GM04503 (cell line): ENCODE measurements at regions not wholly inside any gene's neighbourhood (a gene's known extent, or its start where the extent isn't known, plus 50 kb on each side); places are given as distances from the start of the nearest gene placed in this dataset.
A peak's percentile ranks its signal among the peaks of the same experiment; 100 is the strongest.
"Not testable (repeated sequence)": the region's sequence is repeated elsewhere in the genome, so short reads cannot be mapped to it uniquely, and the experiment has no call there.

Experiments used
- DNase-seq: peaks from one replicate; pipeline ENCODE4 v3.0.0-alpha.2; 2012; ENCODE audit warnings: low read depth

- peak; percentile 17 for DNase-seq
Measured at GRCh38 chr3:21237638-21238037, 513.4 kb downstream of the ZNF385D start.

GRCh38 chr3:21235491-21235890, 515.5 kb downstream of the ZNF385D start:
- DNase-seq, result no peak

DNA sequence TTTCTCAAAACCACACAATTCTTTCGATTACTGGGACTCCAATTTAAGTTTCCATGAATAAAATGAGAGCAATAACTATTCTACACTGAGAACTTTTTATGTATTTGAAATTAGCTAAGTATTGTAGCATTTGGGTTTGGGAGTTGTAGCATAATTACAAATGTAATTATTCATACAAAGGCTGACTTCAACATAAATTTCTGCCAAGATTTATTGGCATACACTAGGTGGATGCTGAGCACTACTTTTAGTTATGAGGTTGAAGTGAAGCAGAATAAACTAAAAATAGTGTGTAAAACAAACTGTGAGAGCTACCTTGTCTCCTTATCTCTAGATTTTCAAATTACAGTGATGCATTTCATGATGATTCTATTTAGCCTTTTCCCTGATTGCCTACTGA, 516.1 kb downstream of the ZNF385D start:
- DNase-seq, result no peak

GRCh38 chr3:21229426-21230135, 521.4 kb downstream of the ZNF385D start:
- DNase-seq, result no peak

DNA sequence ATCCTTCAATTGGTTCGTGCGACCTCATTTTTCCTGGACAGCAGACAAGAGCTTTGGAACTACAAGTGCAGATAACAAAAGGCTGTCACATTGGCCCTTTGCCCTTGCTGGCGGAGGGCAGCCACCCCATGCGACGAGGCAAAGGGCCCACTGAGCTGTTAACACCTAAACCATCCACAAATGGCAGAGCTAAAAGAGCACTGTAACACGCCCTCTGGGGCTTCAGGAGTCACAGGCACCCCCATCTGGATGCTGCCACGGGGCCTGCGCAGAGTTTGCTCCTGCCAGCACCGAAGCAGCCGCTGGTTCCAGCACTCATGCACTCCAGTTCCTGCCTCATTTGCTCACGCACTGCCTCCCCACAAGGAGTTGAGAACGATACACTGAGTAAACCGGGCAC, 524.9 kb downstream of the ZNF385D start:
- no peak for DNase-seq

GRCh38 chr3:21220944-21221343, 530.1 kb downstream of the ZNF385D start:
- no peak for DNase-seq

DNA sequence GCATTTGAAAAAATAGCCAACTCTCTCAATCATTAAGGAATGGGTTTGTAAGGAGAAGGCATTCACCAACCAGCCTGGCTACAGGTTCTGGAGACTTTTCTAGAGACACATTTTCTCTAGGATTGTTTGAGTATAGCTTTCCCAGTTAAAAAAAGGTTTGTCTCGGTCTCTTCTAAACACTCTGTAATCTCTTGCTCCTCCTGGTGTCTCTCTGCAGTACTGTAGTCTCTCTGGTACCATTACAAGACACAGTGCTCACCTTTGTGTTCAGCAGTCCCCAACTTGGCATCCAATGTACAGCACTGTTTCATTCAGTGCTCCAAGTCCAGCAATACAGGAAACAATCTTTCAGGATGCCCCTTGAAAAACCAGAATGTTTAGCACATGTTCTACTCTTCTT, 534.4 kb downstream of the ZNF385D start:
- no peak for DNase-seq

- DNase-seq, result not testable (repeated sequence)
Measured at GRCh38 chr3:21204122-21204521, 546.9 kb downstream of the ZNF385D start.

DNA sequence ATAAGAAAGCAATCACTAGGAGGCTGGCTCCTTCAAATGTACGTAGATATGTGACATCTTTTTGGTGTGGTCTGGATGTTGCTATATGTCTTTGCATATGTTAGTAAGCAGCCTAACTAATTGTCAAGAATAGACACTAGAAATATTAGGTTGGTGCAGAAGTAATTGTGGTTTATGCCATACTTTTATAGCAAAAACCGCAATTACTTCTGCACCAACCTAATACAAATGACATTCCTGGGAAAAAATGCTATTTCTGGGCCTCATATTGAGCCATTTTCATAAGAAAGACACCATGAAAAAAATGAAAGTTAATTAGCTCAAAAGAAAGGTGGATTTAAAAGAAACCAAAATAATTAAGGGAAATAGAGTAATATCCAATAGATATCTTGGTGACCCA, 555.8 kb downstream of the ZNF385D start:
- no peak for DNase-seq

DNA sequence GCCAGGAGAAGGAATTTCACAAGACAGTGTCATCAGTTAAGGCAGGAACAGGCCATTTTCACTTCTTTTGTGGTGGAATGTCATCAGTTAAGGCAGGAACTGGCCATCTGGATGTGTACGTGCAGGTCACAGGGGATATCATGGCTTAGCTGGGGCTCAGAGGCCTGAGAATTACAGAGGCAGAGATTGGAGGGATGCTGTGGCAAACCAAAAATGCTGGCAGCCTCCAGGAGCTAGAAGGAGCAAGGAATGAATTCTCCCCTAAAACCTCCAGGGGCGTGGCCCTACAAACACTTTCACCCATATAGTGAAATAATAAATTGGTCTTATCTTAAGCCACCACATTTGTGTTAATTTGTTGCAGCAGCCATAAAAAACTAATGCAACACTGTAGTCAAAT, 557.0 kb downstream of the ZNF385D start:
- not testable (repeated sequence) for DNase-seq

DNA sequence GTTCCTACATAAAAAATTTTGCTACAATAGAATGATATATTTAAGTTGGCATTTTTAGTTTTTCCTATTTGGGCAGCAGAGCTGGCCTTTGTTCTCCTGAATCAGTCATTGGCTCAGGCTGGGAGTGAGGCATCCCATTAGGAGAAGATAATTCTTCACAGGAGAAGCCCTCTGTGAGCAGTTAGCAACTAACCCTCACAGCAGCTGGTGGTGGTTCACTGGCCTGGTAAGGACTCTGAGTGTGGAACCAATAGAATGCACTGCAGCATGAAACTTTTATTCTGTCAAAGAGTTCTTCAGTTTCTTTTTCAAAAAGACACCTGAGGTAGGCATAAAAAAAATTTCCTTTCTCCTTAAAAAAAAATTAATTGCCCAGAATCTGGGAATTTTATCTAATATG, 562.6 kb downstream of the ZNF385D start:
- no peak for DNase-seq

GRCh38 chr3:21185816-21186314, 565.1 kb downstream of the ZNF385D start:
- no peak for DNase-seq

- DNase-seq, result peak; percentile 68
Measured at GRCh38 chr3:21174461-21174860, 576.5 kb downstream of the ZNF385D start.

DNA sequence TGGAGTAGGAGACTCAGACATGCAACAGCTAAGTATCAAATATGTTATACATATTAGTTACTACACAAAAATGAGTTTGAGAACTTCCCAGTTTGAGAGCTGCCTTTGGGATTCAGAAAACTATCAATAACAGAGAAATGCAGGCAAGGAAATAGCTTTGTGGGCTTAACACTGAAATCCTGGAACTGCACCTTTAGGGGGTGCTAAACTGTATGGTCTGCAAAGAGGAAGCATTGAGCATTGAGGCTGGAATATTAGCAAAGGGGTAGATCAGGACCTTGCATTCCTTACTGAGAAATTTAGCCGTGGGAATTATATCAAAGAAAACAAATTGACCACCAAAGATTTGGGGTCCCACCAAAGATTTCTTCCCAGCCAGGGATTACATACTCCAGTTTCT, 580.0 kb downstream of the ZNF385D start:
- no peak for DNase-seq

GRCh38 chr3:21169948-21170347, 581.1 kb downstream of the ZNF385D start:
- no peak for DNase-seq

DNA sequence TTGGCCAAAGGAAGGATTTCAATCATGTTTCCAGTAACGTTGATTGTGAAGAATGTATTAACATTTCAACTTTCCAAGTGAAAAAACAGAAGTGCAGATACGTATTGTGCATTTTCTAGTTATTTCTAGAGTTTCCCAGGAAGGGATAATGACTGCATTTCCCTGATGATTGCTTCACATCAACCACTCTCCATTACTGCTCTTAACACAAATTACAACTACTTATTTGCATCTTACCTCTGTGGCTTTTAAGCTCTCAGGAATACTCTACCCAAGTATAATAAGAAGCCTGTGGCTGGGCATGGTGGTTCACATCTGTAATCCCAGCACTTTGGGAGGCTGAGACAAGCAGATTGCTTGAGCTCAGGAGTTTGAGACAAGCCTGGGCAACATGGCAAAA, 582.5 kb downstream of the ZNF385D start:
- DNase-seq, result no peak

DNA sequence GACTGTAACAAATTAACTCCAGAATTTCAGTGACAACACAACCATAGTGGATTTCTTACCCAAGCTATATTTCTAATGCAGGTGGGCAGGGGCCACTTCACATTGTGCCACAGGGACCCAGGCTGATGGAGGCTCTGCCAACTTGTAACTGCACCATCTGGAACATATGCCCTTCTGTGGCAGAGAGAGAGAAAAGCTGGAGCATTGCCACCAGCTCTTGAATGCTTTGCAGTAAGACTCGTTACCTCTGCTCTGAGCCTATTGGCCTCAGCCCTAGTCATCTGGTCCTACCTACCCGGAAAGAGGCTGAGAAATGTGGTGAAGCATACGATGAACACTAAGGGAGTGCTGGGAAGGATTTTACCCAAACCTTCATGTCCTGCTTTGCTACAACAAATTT, 587.1 kb downstream of the ZNF385D start:
- no peak for DNase-seq

- no peak for DNase-seq
Measured at GRCh38 chr3:21159543-21159906, 591.5 kb downstream of the ZNF385D start.

DNA sequence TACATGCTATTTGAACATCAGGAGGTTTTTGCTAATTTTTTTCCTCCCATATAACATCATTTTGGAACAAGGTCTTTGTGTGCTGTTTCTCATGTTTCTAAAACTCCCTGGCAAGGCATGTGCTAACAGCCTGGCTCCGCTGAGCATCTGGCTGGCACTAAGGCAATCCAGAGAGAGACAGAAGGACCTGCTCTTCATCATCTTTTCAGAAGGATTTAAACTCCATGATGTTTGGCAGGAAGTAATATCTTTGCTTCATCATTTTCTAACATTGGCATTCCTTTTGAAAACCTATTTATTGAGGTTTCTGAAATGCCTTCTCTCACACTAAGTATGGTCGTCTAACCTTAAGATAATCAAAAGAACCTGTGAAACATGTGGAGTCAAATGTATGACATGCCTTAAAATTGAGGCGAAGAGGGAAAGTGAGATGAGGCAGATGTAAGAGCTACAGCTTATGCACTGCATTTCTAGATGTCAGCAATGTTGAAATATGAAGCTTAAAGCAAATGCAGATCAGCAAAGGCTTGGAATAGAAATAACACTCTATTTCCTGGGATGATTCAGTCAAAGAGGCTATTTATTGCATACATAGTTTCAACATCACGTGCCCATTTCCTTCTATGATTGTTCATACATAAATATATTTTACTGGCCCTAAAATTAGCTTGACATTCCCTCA, 592.0 kb downstream of the ZNF385D start:
- peak; percentile 69 for DNase-seq

- no peak for DNase-seq
Measured at GRCh38 chr3:21154911-21155310, 596.1 kb downstream of the ZNF385D start.

- no peak for DNase-seq
Measured at GRCh38 chr3:21152555-21152954, 598.5 kb downstream of the ZNF385D start.

DNA sequence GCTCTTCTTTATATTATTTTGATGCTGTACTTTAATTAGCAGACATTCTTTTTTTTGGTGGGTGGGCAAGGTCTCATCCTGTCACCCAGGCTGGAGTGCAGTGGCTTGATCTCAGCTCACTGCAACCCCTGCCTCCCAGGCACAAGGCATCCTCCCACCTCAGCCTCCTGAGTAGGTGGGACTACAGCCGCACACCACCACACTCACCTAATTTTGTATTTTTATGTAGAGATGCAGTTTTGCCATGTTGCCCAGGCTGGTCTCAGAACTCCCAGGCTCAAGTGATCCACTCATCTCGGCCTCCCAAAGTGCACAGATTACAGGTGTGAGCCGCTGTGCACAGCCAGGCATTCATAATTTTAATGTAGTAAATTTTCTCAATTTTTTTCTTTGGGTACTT, 608.1 kb downstream of the ZNF385D start:
- no peak for DNase-seq

DNA sequence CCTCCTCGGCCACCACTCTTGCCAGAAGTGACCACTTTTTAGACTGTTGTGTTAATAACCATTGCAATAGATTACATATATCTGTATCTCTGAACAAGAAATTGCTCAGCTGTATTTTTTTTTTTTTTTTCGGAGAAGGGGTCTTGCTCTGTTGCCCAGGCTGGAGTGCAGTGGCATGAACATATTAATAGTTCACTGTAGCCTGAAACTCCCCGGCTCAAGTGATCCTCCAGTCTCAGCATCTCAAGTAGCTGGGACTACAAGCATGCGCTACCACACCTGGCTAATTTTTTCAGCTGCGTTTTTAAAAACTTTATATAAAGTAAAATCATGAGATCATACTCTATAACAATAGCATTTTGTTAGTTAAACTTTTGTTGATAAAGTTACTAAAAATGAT, 609.0 kb downstream of the ZNF385D start:
- no peak for DNase-seq

- DNase-seq, result no peak
Measured at GRCh38 chr3:21140785-21141184, 610.2 kb downstream of the ZNF385D start.
